ENCODE measurements at regions not wholly inside any gene's neighbourhood (a gene's known extent, or its start where the extent isn't known, plus 50 kb on each side); places are given as distances from the start of the nearest gene placed in this dataset.
A peak's percentile ranks its signal among the peaks of the same experiment; 100 is the strongest.

GRCh38 chr2:46825939-46826568 lies 89.6 kb downstream of the MCFD2 start:
- ChIA-PET CTCF (no interaction called here), POLR2A (no interaction called here)
- peaks cover 11% of the 10 kb centered on the region for H3K9me3 ChIP-seq (ENCODE audit: control insufficient read depth, insufficient read depth, low read length)

GRCh38 chr2:46825231-46825938 lies 90.2 kb downstream of the MCFD2 start:
- ChIA-PET CTCF (no interaction called here), POLR2A (no interaction called here)
- DNase-seq (ENCODE audit: low read depth, low spot score): no peak
- Histone ChIP-seq H3K27ac (ENCODE audit: low read depth, low read length) (peak overlapping the region; percentile 77), H3K4me3 (ENCODE audit: low read depth, low read length) (no peak overlapping the region), H3K9me3 (ENCODE audit: control insufficient read depth, insufficient read depth, low read length) (peaks cover 11% of the 10 kb centered on the region), H3K27me3 (ENCODE audit: control insufficient read depth, insufficient read depth, low read length) (no peaks in the 10 kb centered on the region)
- TF ChIP-seq, protein P1, sequence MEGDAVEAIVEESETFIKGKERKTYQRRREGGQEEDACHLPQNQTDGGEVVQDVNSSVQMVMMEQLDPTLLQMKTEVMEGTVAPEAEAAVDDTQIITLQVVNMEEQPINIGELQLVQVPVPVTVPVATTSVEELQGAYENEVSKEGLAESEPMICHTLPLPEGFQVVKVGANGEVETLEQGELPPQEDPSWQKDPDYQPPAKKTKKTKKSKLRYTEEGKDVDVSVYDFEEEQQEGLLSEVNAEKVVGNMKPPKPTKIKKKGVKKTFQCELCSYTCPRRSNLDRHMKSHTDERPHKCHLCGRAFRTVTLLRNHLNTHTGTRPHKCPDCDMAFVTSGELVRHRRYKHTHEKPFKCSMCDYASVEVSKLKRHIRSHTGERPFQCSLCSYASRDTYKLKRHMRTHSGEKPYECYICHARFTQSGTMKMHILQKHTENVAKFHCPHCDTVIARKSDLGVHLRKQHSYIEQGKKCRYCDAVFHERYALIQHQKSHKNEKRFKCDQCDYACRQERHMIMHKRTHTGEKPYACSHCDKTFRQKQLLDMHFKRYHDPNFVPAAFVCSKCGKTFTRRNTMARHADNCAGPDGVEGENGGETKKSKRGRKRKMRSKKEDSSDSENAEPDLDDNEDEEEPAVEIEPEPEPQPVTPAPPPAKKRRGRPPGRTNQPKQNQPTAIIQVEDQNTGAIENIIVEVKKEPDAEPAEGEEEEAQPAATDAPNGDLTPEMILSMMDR (IDR thresholded peaks at IDR 0.05; ENCODE audit: low read depth, low read length): no peak

More at GRCh38 chr2:46825939-46826568, 89.6 kb downstream of the MCFD2 start:
- Histone ChIP-seq H3K27ac (ENCODE audit: low read depth, low read length) (peak overlapping the region; percentile 77), H3K4me3 (ENCODE audit: low read depth, low read length) (no peak overlapping the region), H3K27me3 (ENCODE audit: control insufficient read depth, insufficient read depth, low read length) (no peaks in the 10 kb centered on the region)
- no peak for DNase-seq (ENCODE audit: low read depth, low spot score)
- TF ChIP-seq, protein P1 (IDR thresholded peaks at IDR 0.05; ENCODE audit: low read depth, low read length): no peak

GRCh38 chr2:46824611-46825010 lies 91.0 kb downstream of the MCFD2 start:
- no peak overlapping the region for H3K27ac ChIP-seq (ENCODE audit: low read depth, low read length)
- H3K4me3 ChIP-seq (ENCODE audit: low read depth, low read length): no peak overlapping the region
- DNase-seq (ENCODE audit: low read depth, low spot score): no peak
- no peaks in the 10 kb centered on the region for H3K27me3 ChIP-seq (ENCODE audit: control insufficient read depth, insufficient read depth, low read length)
- TF ChIP-seq, protein P1 (IDR thresholded peaks at IDR 0.05; ENCODE audit: low read depth, low read length): no peak
- CTCF ChIA-PET: no interaction called here
- POLR2A ChIA-PET: no interaction called here
- peaks cover 11% of the 10 kb centered on the region for H3K9me3 ChIP-seq (ENCODE audit: control insufficient read depth, insufficient read depth, low read length)

DNA sequence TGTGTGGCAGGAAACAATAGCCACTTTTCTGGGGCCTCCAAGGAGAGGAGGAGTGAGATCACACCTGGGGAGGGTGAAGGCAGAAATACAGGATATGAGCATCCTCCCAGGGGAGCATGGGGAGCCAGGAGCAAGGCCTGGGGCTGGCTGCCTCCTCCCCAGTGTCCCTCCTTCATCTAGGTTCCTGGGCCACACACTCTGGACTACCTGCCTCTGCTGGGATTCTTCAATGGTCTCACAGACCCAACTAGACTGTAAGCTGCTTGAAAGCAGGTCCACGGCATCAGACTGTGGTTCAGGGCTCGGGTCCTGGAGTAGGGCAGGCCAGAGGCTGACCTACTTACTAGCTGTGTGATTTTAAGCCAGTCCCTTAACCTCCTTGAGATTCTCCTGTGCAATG lies 94.0 kb downstream of the MCFD2 start:
- no peak overlapping the region for H3K4me3 ChIP-seq (ENCODE audit: low read depth, low read length)
- no peaks in the 10 kb centered on the region for H3K27me3 ChIP-seq (ENCODE audit: control insufficient read depth, insufficient read depth, low read length)
- POLR2A ChIA-PET: no interaction called here
- DNase-seq (ENCODE audit: low read depth, low spot score): no peak
- no peak overlapping the region for H3K27ac ChIP-seq (ENCODE audit: low read depth, low read length)
- no peaks in the 10 kb centered on the region; the same call in 1 of the 2 replicates for H3K9me3 ChIP-seq (ENCODE audit: control insufficient read depth, insufficient read depth, low read length)
- TF ChIP-seq, protein P1 (IDR thresholded peaks at IDR 0.05; ENCODE audit: low read depth, low read length): no peak
- CTCF ChIA-PET: interaction anchor here (0.6 kb wide), 1 partner anchor 567 kb away, joined by 5 read pairs; no protein-coding TSS in a partner anchor

DNA sequence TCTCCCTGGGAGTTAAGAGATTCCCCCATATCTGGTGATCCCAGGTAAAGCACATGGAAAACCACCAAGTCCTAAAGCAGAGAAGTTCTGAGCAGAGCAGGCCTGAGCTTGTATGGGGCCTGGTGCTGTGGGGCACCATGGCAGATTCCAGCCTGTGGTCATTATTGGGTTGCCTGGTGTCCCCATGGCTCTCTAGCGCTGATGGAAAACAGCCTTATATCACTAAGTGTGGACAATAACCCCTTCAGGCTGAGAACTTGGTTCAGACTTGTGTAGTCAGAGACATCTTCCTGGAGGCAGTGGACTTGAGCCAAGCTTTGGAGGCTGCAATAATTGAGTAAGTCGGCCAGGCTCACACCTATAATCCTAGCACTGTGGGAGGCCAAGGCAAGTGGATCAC lies 96.8 kb downstream of the MCFD2 start:
- H3K27me3 ChIP-seq (ENCODE audit: control insufficient read depth, insufficient read depth, low read length): no peaks in the 10 kb centered on the region
- TF ChIP-seq, protein P1 (IDR thresholded peaks at IDR 0.05; ENCODE audit: low read depth, low read length): no peak
- H3K27ac ChIP-seq (ENCODE audit: low read depth, low read length): no peak overlapping the region
- no peaks in the 10 kb centered on the region; the same call in 1 of the 2 replicates for H3K9me3 ChIP-seq (ENCODE audit: control insufficient read depth, insufficient read depth, low read length)
- DNase-seq (ENCODE audit: low read depth, low spot score): no peak
- POLR2A ChIA-PET: no interaction called here
- CTCF ChIA-PET: no interaction called here
- no peak overlapping the region for H3K4me3 ChIP-seq (ENCODE audit: low read depth, low read length)
